ENCODE measurements at regions not wholly inside any gene's neighbourhood (a gene's known extent, or its start where the extent isn't known, plus 50 kb on each side); places are given as distances from the start of the nearest gene placed in this dataset.
"Not testable (repeated sequence)": the region's sequence is repeated elsewhere in the genome, so short reads cannot be mapped to it uniquely, and the experiment has no call there.

DNA sequence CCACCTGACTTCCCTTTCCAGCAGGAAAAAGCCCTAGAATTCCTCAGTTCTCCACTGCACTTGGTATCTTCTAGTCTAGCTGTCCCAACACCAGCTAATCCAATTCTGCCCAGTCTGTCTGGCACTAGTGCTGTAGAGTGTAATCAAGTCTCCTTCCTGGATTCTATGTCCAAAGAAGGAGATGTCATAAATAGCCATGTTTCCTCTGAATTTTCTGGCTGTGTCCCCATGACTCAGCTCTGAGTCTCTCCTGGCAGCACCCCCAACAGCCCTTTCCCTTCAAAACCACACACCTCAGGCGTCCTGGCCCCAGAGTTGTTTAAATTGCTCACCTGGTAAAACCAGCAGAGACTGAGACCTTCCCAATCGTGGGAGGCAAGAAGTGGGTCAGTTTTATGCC is 197.2 kb downstream of the GRXCR1 start:
- no peak for DNase-seq (ENCODE audit: low read depth, low spot score)

DNA sequence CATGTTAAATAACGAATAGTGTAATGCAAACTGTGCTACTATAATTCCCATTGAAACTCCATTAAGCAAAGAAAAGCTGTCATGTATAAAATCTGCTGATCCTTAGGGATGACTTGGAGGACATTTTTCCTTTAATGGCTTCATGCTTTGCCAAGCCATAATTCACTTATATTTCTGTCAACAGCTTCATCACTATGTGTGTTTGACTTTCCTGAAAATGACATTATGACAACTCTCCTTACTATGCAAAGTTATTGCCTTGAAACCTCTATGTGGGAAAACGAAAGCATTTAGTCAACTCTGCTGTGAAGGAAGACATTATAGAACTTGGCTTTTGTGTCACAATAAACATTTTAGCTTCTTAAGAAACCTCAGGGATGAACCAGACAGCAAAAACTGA is 210.5 kb downstream of the GRXCR1 start:
- no peak for DNase-seq (ENCODE audit: low read depth, low spot score)

DNA sequence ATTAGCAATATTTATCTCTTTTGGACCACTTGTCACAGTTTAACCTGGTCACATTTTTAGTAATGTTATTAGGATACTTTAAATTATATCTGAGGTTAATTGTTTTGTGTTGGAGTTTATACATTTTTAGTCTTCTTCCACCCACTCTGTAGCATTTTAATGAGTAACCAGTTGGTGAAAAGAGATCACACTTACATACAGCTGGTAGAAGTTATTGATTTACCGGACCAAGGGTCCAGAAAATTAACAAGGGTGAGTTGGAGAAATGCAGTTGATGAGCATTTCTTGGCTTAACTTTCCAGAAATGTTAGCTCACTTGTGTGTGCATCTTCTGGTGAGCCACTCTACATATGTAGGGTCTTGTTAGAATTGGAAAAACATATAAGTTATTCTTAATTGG is 219.6 kb downstream of the GRXCR1 start:
- no peak for DNase-seq (ENCODE audit: low read depth, low spot score)

DNA sequence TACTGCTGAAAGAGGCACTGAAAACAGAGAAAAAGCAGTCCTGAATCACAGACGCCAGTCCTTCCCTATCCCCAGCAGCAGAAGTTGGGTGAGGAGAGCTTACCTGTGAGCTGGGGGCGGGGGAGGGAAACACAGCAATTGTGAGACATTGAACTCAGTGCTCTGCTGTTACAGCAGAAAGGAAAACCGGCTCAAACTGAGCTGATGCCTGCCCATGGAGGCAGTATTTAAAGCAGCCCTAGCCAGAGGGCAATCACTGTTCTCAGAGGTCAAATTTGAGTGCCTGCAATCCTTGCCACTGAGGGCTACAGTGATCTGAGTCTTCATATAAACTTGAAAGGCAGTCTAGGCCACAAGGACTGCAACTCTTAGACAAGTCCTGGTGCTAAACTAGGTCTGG is 220.7 kb downstream of the GRXCR1 start:
- no peak for DNase-seq (ENCODE audit: low read depth, low spot score)

DNA sequence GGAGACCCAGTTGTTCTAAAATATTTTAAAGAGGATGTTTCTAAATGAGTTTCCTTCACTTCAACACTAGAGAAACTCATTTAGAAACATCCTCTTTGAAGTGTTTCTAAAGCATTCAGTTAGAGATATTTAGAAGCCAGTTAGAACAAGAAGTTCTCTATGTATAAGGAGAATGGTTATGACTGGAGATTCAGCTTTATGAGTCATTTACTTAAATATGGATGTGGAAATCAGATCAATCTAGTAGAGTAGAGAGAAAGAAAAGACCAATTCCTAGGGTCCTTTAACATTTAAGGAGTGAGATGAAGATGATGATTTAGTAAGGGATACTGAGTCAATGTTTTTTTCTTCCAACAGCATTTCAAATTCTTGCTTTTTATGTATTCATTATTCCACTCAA is 234.1 kb downstream of the GRXCR1 start:
- no peak for DNase-seq (ENCODE audit: low read depth, low spot score)

DNA sequence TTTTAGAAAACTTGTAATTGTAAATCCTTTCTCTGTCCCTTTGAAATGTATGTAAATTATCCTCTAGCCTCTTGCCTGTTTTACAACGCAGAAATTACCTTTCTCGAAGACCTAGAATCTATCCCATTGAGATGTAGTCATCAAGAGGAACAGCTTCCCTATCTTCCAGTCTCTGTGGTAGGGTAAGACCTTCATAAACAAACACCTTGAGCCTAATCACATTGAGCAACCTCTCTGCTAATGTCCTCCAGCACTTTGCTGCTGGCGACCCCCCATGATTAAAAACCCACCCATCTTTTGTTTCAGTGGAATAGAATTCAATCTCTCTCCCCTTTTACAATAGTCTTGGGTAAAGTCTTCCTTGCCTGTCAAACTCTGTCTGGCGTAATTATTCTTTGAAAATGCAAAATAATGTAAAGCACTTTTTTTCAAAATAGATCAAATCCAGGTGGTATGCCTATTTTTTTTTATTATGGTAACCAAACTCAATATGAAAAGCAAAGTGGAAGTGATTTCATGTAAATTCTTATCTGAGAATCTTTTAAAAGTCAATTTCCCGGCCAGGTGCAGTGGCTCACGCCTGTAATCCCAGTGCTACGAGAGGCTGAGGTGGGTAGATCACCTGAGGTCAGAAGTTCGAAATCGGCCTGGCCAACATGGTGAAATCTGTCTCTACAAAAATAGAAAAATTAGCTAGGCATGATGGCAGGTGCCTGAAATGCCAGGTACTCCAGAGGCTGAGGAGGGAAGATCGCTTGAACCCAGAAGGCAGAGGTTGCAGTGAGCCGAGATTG is 237.9 kb downstream of the GRXCR1 start:
- no peak for DNase-seq (ENCODE audit: low read depth, low spot score)

DNA sequence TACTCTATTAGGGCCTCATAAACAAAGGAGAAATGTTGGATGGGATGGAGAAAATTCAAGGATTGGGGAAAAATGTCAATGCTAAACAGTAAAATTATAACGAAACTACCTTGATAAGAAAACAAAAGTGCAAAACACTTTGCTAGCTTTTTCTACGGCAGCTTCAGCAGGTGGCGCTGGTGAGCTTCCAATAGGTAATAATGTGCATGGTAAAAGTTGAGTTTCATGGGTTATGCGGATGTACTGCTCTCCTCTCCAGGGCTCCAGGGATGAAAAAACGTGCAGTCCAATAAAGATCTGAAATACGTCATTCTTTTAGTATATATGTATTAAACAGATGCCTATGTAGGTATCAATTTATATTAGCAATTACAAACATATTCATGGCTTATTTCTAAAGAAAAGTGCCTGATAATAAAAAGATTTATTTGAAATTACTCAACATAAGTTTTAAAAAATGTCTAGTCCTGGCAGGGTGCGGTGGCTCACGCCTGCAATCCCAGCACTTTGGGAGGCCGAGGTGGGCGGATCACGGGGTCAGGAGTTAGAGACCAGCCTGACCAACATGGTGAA is 239.6 kb downstream of the GRXCR1 start:
- peak; percentile 6 for DNase-seq (ENCODE audit: low read depth, low spot score)

DNA sequence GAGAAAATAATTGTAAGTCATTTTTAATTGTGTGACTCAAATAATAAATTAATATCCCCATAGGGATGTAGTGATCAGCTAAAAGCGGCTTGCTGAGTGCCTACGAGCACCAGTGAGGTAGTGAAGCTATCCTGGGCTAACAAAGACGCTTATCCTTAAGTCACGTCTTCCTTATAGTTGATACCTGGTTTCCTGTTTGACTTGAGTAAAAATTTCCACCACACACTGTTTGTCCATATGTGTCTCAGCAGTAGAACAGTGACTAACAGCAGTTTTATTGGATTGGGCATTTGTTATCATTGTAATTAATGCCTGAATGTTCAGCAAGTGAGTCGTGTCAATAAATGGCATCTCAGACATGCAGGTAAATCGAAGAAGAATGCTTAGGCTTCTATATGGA is 241.1 kb downstream of the GRXCR1 start:
- DNase-seq (ENCODE audit: low read depth, low spot score) = no peak

DNA sequence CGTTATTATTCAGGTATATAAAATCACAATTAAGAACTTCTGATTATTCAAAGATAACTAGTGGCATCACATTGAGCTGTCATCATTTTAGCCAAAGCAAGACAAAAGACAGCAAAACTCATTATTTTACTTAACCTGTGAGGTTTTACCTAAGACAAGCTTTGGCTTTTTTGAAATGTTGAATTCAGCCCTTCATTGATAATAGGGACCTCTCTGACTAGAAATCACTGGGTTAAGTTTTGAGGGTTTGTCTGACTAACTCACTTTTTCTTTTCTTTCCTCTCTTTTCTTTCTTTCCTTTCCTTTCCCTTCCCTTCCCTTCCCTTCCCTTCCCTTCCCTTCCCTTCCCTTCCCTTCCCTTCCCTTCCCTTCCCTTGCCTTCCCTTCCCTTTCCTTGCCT is 244.2 kb downstream of the GRXCR1 start:
- DNase-seq (ENCODE audit: low read depth, low spot score) = no peak

DNA sequence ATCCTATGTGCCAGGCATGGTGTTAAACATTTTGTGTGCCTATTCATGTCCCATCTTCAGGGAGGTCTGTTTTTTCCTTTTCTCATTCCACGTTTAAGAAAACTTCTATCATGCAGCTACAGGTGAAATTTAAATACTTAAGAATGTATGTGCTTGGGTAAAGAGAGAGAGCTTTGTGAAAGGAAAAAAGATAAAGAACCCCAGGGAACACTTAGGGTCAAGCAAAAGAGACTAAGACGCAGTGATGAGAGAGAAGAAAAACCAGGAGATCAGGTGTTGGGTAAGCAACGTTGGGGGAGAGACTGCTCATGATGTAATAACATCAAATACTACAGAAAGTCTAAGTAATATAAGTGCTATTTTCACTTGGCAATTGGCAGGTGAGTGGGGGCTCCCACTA is 253.7 kb downstream of the GRXCR1 start:
- DNase-seq (ENCODE audit: low read depth, low spot score) = no peak

DNA sequence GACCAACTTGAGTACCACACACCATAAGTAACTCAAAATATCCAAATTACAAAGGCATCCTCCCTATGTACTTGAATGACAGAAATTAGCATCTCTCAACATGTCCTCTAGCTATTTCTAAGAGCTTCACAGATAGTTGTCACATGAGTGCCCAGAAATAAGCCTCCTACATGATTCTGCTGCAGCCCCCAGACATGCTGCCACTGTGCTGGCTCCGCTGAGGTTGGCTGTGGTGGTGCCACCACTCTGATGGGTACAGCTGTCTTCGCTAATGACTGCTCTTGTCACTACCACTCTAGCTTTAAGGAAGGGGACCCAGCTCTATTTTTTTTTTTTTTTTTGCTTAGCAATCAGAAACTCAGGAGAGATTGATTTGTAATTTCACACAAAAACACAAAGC is 256.0 kb downstream of the GRXCR1 start:
- no peak for DNase-seq (ENCODE audit: low read depth, low spot score)

DNA sequence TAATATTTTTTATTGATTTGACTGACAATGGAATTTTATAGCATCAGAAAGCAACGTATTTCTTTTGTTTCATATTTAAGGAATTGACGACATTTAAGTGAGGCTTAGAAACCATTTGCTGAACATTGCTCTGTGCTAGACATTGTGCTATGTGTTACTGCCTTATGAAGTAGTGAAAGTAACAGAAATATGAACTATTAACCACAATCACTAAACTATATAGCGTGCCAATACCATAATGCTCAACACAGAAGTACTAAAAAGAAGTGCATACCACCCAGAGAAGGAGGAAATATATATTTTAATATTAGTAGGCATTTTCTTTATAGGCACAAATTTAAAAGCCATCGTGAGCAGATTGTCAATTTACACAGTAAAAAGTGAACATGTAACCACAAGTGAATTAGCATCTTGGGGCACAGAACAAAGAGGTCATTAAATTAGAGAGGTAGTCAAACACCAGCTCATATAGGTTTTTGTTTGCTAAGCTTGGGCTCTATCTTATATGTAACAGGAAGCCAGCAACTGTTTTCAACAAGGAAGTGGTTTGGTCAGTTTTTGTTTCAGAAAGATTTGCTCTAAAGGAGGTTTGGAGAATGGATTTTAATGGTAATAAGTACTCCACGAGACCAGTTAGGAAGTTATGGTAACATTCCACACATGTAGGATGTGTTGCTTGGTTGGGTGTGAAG is 270.7 kb downstream of the GRXCR1 start:
- no peak for DNase-seq (ENCODE audit: low read depth, low spot score)

DNA sequence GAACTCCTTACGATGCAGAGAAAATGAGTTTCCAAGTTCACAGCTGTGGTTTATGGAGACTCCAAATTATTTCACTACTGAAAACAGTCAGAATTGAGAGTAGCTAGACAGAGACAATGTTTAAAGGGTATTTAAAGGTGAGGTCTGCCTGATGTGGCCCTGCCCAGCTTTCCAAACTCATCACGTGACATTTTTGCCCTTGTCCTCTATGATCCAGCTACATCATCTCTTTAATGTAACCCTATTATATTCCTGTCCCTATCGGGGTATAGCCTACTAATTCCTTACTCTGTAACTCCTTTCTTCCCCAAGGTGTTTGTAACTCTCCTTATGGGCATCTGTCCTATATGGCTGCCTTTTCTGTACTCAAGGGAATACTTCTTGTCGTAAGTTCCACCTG is 297.2 kb downstream of the GRXCR1 start:
- no peak for DNase-seq (ENCODE audit: low read depth, low spot score)

DNA sequence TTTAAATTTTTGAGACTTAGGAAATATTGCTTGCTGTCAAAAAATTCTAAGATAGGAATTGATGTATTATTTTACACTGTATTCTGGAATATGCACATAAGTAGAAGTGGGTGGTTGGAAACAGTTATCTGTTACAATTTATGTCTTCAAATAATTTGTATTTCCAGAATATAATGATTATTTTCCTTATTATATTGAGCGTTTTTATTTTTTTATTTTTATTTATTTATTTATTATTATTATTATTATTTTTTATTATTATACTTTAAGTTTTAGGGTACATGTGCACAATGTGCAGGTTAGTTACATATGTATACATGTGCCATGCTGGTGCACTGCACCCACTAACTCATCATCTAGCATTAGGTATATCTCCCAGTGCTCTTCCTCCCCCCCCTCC is 320.1 kb downstream of the GRXCR1 start:
- not testable (repeated sequence) for DNase-seq (ENCODE audit: low read depth, low spot score)

DNA sequence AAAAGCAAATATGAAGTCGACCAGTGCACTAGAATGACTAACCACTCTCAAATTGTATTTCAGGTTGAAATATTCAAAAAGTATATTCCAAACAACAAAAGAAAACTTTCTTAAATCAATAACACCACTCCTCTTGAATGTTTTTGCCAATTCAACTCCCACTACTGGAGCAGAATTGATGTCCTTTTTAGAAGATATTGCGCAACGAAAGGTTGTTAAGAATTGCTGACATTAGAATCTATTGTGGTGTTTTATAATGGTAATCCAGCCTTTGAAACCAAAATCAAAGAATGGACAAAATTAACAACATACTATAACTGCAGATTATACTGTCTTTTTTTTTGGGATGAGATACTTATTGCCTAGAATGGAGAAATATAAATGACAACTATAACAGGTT is 331.3 kb downstream of the GRXCR1 start:
- DNase-seq (ENCODE audit: low read depth, low spot score) = no peak

DNA sequence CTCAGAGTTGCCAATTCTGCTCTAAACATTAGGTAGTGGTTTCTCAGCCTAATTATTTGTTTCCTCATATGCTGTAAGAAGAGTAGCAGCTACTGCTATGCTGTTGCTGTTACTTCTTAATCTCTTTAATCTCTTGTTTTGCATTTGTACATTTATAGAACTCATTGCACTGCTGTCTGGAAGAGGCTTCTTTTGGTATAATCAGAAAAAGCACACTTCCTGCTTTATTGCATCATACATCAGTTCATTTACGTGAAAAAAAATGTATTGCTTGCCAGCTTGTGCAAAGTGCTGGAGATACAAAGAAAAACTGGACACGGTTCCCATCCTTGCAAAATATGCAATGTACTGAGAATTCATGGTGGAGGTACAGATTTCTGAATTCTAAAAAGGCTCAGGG is 332.0 kb downstream of the GRXCR1 start:
- DNase-seq (ENCODE audit: low read depth, low spot score) = no peak

DNA sequence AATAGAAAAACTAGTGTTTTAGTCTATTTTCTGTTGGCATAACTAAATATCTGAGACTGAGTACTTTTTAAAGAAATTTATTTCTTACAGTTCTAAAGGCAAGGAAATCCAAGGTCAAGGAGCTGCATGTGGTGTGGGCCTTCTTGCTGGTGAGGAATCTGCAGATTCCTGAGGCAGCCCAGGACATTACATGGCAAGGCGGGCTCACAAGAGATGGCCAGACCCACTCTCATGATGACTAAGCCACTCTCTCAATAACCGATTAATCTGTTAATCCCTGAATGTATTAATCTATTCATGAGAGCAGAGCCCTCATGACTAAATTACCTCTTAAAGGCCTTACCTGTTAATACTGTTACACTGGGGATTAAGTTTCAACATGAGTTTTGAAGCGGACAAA is 340.8 kb downstream of the GRXCR1 start:
- no peak for DNase-seq (ENCODE audit: low read depth, low spot score)

DNA sequence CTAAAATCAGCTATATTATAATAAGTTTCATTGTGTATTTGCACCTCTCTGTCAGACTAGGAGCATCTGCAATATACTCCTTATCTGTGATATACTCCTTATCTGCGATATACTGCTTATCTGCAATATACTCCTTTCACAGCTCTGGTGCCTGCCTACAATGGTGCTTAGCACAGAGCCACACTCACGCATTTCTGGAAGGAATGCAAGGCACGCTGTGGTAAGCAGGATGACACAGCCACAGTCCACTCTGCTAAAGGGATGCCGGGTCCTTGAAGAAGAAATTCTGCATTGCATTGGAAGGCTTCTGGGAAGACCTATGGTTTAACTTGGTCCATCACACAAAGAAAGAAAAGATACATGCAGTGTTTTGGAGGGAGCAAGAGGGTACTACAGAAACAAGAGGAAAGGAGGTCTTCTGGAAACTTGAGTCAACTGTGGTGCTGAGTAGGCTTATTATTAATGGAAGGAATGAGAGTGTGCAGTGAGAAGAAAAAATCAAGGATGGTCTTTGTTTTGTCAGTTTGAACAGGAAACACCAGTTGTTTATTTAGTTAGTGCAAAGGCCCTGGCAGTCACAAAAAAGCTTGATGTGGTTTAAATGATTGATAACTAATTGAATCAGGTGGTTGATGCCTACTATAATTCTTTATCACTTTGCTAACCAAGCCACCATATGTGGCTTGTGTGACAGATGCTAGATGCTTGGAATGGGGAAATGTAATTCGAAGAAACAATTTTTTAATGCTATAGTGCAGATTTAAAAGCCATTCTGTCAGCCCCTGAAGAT is 342.3 kb downstream of the GRXCR1 start:
- DNase-seq (ENCODE audit: low read depth, low spot score) = no peak

DNA sequence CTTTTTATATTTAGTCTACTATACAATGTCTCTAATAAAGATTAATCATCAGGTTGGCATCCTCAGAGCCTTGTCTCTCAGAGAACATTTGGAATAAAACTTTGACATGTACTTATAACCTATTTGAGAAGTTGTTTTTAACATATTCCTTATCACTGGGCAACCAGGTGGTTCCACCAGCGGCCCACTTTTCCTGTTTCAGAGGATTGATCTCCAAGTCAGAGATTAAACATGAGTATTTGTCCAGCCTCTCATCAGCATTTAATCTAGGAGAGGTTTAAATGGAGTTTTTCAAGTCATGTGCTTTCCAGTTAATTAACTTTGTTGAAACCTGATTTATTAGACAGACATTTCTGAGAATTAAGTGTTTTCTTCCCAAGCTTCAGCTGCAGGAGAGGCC is 345.5 kb downstream of the GRXCR1 start:
- DNase-seq (ENCODE audit: low read depth, low spot score) = no peak

DNA sequence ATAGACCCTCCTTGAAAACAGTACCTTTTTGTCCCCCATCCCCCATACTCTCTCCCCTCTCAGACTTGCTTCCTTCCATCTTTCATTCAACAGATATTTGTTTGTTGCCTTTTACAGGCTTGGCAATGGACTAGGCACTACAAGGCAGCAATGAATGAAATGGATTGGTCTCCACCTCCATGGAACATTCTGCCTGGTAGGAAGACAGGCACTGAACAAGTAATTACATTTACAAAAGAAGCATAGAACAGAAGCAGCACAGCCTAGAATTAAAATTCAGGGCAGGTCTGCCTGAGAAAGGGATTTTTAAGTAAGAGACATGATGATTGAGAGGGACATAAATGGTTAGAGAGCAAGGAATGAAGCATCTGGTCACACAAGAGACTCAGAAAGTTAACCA is 346.1 kb downstream of the GRXCR1 start:
- DNase-seq (ENCODE audit: low read depth, low spot score) = no peak

DNA sequence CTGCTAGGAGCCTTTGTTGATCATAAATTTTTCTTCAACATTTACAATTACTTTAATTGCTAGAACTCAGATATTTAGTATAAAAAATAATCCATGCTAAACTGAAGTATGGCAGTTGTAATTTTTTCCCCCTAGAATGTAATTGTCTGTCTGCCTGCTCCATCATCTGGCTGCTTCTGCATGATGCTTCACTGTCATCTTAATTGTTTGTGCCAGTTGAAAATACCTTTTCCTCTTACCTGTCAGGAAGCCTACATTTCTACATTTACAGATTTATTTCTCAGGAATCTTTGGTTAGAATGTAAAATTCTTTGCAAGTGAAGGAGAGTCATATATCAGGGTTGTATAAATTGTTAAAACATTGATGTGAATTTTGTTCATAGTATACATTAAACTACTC is 348.6 kb downstream of the GRXCR1 start:
- DNase-seq (ENCODE audit: low read depth, low spot score) = no peak

DNA sequence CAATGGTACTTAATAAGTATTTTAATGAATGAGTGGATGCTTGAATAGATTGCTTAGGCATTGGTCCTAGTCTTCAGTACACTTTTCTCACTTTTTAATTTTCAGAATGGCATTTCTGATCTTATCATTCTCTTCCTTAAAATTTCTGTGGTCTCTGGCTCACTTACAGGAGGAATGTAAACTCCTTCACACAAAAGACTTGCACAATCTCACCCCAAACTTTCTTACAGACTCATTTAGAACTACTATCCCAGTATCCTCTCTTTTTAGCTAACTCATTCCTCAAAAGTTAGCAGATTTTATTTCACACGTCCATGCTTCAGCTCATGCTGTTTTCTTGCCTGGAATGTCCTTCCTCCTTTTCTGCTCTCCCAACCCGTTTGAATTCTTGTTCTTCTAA is 350.1 kb downstream of the GRXCR1 start:
- no peak for DNase-seq (ENCODE audit: low read depth, low spot score)
